Upper lobe of left lung (tissue), 6 donors: ENCODE measurements at regions not wholly inside any gene's neighbourhood (a gene's known extent, or its start where the extent isn't known, plus 50 kb on each side); places are given as distances from the start of the nearest gene placed in this dataset.

Source experiments
- ATAC-seq, 2 donors: fragments of 200-7000 bp; cut with Tn5 transposase; one replicate each; pipeline ENCODE4 v1.9.1; 2022; ENCODE audit warnings: mild to moderate bottlenecking in 2 of 2, moderate library complexity in 2 of 2; ENCODE audit not compliant: low FRiP score in 2 of 2
- DNase-seq, 2 donors: peaks; one replicate each; pipeline ENCODE4 v3.0.0-alpha.2; 2019 to 2020
- H3K27ac ChIP-seq, 4 donors: fragments of 200-600 bp; sonication (generic); one replicate each; pipeline ENCODE4 v1.5.1; 2016 to 2019
- H3K27me3 ChIP-seq, 4 donors: fragments of 200-600 bp; sonication (generic); one replicate each; pipeline ENCODE4 v1.5.1; 2017 to 2019
- H3K36me3 ChIP-seq, 4 donors: fragments of 200-600 bp; sonication (generic); one replicate each; pipeline ENCODE4 v1.5.1; 2016 to 2019
- H3K4me1 ChIP-seq, 4 donors: fragments of 200-600 bp; sonication (generic); one replicate each; pipeline ENCODE4 v1.5.1; 2018 to 2019
- H3K4me3 ChIP-seq, 4 donors: fragments of 200-600 bp; sonication (generic); one replicate each; pipeline ENCODE4 v1.5.1; 2017 to 2019; ENCODE audit warnings: mild to moderate bottlenecking in 2 of 4, moderate library complexity in 1 of 4
- H3K9me3 ChIP-seq, 4 donors: fragments of 200-600 bp; sonication (generic); one replicate each; pipeline ENCODE4 v1.5.1; 2018 to 2019
- CTCF ChIP-seq, 6 experiments: fragments of 450-650 bp in 4 of 6; fragments of 200-600 bp in 2 of 6; sonication (generic) in 2 of 6; IDR thresholded peaks; one replicate each; pipeline ENCODE4 v1.5.1; 2016 to 2019; ENCODE audit warnings: antibody characterized with exemption in 6 of 6
- EP300 ChIP-seq, 4 donors: sonication (generic); formaldehyde crosslinking; IDR thresholded peaks; one replicate each; pipeline ENCODE4 v1.5.1; 2017; ENCODE audit warnings: antibody characterized with exemption in 4 of 4, control low read depth in 2 of 4
- POLR2A ChIP-seq, 4 donors: fragments of 450-650 bp; IDR thresholded peaks; one replicate each; pipeline ENCODE4 v1.5.1; 2016 to 2017; ENCODE audit warnings: antibody characterized with exemption in 4 of 4, mild to moderate bottlenecking in 2 of 4
- POLR2AphosphoS5 ChIP-seq, 2 donors: sonication (generic); formaldehyde crosslinking; IDR thresholded peaks; one replicate each; pipeline ENCODE4 v1.5.1; 2017; ENCODE audit warnings: antibody characterized with exemption in 2 of 2
- WGBS, 2 donors: methylation state at CpG; one replicate each; pipeline ENCODE4 v1.1.5; 2017 to 2018; 5-methylcytosine and 5-hydroxymethylcytosine counted together
- donor health status: DM: no; HTN: no; CAD: no; lungs with moderate emphysema.
- donor health status: DM: no; HTN: yes; CAD: no; lungs with severe emphysema.

- no peaks in the 10 kb centered on the region for H3K27me3 ChIP-seq
- 77 to 78% methylated on average over 3 of the region's 3 CpGs for WGBS, 2 donors
- H3K4me1 ChIP-seq, result no peaks in the 10 kb centered on the region
- H3K9me3 ChIP-seq, result no peaks in the 10 kb centered on the region
- DNase-seq, result no peak
- H3K4me3 ChIP-seq, result no peak overlapping the region
- ATAC-seq, result no peak
- TF ChIP-seq POLR2A (IDR thresholded peaks at IDR 0.05) (no peak), CTCF (IDR thresholded peaks at IDR 0.05) (no peak)
- H3K27ac ChIP-seq, result no peak overlapping the region
- H3K36me3 ChIP-seq, result no peaks in the 10 kb centered on the region
These were observed 127.3 kb downstream of the FGF9 start for GRCh38 chr13:21798181-21798580.

- ATAC-seq, result no peak
- no peaks in the 10 kb centered on the region for H3K4me1 ChIP-seq
- TF ChIP-seq EP300 (IDR thresholded peaks at IDR 0.05), result no peak
- TF ChIP-seq POLR2AphosphoS5 (IDR thresholded peaks at IDR 0.05), result no peak
- no peak for TF ChIP-seq CTCF (IDR thresholded peaks at IDR 0.05)
- TF ChIP-seq POLR2A (IDR thresholded peaks at IDR 0.05), result no peak
- no peaks in the 10 kb centered on the region for H3K36me3 ChIP-seq
- DNase-seq, result no peak
- no peak overlapping the region for H3K4me3 ChIP-seq
- no peaks in the 10 kb centered on the region for H3K27me3 ChIP-seq
- H3K27ac ChIP-seq, result no peak overlapping the region
- 82 to 97% methylated on average over 3 of the region's 3 CpGs for WGBS, 2 donors
- H3K9me3 ChIP-seq, result no peaks in the 10 kb centered on the region
These were observed 128.8 kb downstream of the FGF9 start for GRCh38 chr13:21799671-21800070.

GRCh38 chr13:21800837-21801616 lies 130.2 kb downstream of the FGF9 start:
- TF ChIP-seq CTCF (IDR thresholded peaks at IDR 0.05), result no peak
- TF ChIP-seq EP300 (IDR thresholded peaks at IDR 0.05), result no peak
- no peak for TF ChIP-seq POLR2AphosphoS5 (IDR thresholded peaks at IDR 0.05)
- no peak for TF ChIP-seq POLR2A (IDR thresholded peaks at IDR 0.05)
- WGBS, 2 donors, result 77 to 78% methylated on average over 7 of the region's 7 CpGs
- no peaks in the 10 kb centered on the region for H3K36me3 ChIP-seq
- no peaks in the 10 kb centered on the region for H3K9me3 ChIP-seq
- H3K4me1 ChIP-seq, result no peaks in the 10 kb centered on the region
- H3K27ac ChIP-seq, result no peak overlapping the region
- no peaks in the 10 kb centered on the region for H3K27me3 ChIP-seq
- H3K4me3 ChIP-seq, result no peak overlapping the region
- ATAC-seq, result no peak
- no peak for DNase-seq

GRCh38 chr13:21805733-21806132 lies 134.9 kb downstream of the FGF9 start:
- Histone ChIP-seq H3K9me3 (no peaks in the 10 kb centered on the region), H3K36me3 (no peaks in the 10 kb centered on the region), H3K27me3 (no peaks in the 10 kb centered on the region), H3K27ac (no peak overlapping the region), H3K4me1 (no peaks in the 10 kb centered on the region), H3K4me3 (no peak overlapping the region)
- no peak for TF ChIP-seq EP300 (IDR thresholded peaks at IDR 0.05)
- no peak for TF ChIP-seq POLR2AphosphoS5 (IDR thresholded peaks at IDR 0.05)
- TF ChIP-seq CTCF (IDR thresholded peaks at IDR 0.05), result no peak
- no peak for TF ChIP-seq POLR2A (IDR thresholded peaks at IDR 0.05)
- DNase-seq (no peak), ATAC-seq (no peak)
- 47 to 52% methylated on average over 3 of the region's 3 CpGs for WGBS, 2 donors

DNA sequence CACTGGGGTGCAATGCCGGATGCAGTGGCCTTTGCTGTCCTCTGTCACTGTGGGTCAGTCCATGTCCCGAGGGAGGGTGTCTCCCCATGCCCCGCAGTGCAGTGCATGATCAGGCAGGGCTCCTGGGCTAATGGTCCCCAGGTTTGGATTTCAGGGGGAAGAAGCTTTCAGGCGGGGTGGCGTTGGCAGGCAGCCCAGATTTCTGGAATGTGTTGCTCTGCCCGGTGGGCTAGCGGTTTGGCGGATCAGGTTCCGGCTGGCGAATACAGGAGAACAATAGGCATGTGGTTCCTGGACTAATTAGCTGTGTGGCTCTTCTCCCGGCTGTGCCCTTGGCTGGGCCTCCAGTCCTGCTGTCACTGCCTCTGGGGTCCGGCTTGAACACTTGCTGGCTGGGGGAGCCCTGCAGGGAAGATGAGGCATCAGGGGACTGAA lies 141.3 kb downstream of the FGF9 start:
- no peak overlapping the region for H3K4me3 ChIP-seq
- H3K27me3 ChIP-seq, result no peaks in the 10 kb centered on the region
- no peaks in the 10 kb centered on the region for H3K4me1 ChIP-seq
- no peak for DNase-seq
- ATAC-seq, result no peak
- H3K27ac ChIP-seq, result no peak overlapping the region
- TF ChIP-seq POLR2AphosphoS5 (IDR thresholded peaks at IDR 0.05) (no peak), POLR2A (IDR thresholded peaks at IDR 0.05) (no peak), EP300 (IDR thresholded peaks at IDR 0.05) (no peak)
- 57 to 68% methylated on average over 8 to 11 of the region's 12 CpGs for WGBS, 2 donors
- H3K36me3 ChIP-seq, result no peaks in the 10 kb centered on the region
- H3K9me3 ChIP-seq, result no peaks in the 10 kb centered on the region
